CD4-positive, alpha-beta T cell treated with Interleukin-2 at 100 ng/mL for 4 hours (primary cell): ENCODE measurements at regions not wholly inside any gene's neighbourhood (a gene's known extent, or its start where the extent isn't known, plus 50 kb on each side); places are given as distances from the start of the nearest gene placed in this dataset.

Experiments used
- DNase-seq: peaks from one replicate; pipeline ENCODE4 v3.0.0-alpha.2; 2020; ENCODE audit warnings: low spot score

DNA sequence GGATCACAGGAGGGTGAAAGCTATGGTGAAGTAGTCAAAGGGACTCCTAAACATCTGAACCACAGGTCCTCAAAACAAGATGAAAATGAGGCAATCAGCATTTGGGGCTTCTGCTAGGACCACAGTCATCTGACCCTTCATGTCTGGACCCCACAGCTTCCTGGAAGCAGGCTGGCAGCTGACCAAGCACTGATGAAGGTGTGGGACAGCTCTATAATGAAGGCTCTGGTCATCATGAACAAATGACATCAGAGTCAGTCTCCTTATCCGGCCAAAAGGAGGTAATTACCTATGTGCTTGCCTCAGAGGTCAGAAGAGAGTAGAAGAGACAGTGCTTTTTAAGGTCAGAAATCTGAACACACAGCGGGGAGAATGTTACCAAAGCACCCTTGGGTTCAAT lies 101.2 kb upstream of the GNAO1 start:
- DNase-seq, result no peak

- no peak for DNase-seq
These were observed 103.7 kb upstream of the GNAO1 start for GRCh38 chr16:56087626-56088025.

- no peak for DNase-seq
These were observed 109.9 kb upstream of the GNAO1 start for GRCh38 chr16:56081371-56081770.

DNA sequence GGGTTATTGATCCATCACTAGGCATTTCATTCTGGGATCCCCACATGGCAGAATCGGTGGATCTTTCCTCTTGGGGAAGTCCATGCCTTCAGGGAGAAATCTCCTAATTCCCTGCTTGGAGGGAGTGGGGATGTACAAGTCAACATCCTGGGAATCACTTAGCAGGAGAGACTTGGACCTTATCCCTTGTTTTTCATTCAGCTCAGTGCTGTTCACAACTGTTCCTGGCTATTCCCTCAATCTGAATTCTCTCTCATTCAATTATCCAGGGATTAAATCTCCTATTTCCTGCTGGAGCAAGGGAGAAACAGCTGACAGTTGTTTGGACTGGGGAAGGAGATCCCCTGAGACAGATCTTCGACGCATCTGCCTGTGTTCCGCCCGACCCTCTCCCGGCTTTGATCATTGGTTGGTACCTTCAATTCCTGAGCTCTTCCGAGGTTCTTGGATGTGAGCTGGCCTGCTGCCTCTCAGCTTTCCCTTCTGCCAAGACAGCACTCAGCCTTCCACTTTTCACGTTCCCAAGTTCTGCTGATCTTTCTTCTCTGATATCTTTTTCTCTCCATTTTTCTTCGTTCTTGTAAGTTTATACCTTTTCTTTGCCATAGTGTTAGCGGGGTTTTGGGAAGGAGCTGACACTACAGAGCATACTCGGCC lies 115.4 kb upstream of the GNAO1 start:
- no peak for DNase-seq

- no peak for DNase-seq
These were observed 117.8 kb upstream of the GNAO1 start for GRCh38 chr16:56073508-56073907.

- no peak for DNase-seq
These were observed 119.2 kb upstream of the GNAO1 start for GRCh38 chr16:56072096-56072495.

DNA sequence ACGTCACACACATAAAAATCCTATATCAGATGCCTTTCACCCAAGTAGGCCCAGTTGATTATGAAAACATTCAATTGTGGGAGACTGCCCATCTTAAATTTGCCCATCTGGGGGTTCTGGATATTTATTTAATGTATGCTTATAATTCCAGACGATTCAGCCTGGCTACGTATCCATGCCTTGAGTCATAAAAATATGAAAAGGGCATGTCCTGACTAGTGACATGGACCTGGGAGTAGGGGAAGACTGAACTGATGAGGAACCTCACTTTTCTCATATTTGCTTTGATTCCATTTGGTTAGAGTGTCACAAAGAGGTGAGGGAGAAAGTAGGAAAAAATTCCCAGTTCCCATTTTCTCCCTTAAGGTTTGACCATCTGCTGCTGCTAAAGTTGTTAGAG lies 122.5 kb upstream of the GNAO1 start:
- no peak for DNase-seq

GRCh38 chr16:56068314-56068713 lies 123.0 kb upstream of the GNAO1 start:
- no peak for DNase-seq

DNA sequence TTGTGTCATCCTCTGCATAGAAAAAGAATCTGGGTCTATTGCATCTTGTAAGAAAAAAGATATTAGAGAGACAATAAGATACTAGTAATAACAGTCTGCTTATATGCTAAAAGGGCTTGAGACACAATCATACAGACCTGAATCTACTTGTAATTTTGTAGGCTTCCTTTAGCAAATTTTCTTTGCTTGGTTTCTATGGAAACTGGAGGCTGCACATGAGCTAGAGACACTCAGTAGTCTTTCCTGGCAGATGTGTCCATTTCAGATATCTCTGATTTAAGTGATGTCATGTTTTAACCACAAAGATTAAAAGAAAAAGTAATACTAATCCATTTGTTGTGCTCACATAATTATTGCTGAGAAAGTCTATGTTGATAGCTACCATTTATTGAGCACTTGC lies 123.9 kb upstream of the GNAO1 start:
- no peak for DNase-seq

DNA sequence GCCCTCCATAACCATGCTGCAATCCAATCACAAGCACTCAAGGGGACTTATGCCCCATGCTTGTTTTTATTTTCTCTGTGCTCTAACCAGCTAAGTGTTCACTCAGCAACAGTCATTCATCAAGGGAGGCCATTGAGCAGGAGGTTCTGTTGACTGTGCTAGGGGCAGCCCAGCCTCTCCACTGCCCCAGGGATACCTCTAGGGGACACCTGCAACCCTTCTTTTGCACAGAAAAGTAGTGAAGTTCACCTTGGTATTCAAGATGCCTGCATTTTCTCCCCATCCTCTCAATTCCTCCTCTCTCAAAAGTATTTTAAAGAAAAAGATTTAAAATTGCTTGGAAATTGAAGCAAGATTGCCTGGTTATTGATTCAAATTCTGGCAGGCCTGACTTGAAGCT lies 124.7 kb upstream of the GNAO1 start:
- DNase-seq, result no peak

DNA sequence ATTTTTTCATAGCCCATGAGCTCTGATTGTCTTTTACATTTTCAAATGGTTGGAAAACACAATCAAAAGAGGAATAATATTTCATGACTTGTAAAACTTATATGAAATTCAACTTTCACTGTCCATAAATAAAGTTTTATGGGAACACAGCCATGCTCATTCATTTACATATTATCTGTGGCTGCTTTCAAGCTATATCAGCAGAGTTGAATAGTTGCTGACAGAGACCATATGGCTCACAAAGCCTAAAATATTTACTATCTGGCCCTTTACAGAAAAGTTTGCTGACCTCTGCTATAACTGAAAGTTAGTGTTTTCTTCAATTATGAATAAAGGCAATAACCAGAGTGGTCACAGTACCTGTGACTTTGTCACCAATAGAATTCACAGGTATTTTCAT lies 128.2 kb upstream of the GNAO1 start:
- no peak for DNase-seq

- DNase-seq, result no peak
These were observed 134.1 kb upstream of the GNAO1 start for GRCh38 chr16:56057151-56057550.

- DNase-seq, result no peak
These were observed 140.4 kb upstream of the GNAO1 start for GRCh38 chr16:56050916-56051315.

- DNase-seq, result no peak
These were observed 142.7 kb upstream of the GNAO1 start for GRCh38 chr16:56048425-56049105.

- no peak for DNase-seq
These were observed 143.7 kb upstream of the GNAO1 start for GRCh38 chr16:56047307-56048234.

DNA sequence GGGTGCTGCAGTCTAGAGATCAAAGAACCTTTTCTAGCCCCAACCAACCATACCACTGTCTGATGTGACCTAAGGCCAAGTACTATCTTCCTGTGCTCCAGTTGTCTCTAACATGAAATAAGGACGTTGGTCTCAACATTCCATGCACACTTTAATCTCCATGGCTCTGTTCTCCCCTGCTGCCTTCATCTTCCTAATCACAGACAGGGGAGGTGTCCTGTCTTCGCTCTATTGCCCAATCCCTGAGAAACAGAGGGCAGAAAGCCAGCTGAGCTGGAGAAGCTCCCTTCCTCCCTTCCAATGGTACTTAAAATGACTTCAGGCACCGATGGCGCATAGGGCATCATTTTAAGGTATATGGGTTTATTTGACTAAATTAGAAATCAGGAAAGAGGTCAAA lies 148.9 kb upstream of the GNAO1 start:
- no peak for DNase-seq

- peak; percentile 32 for DNase-seq
These were observed 149.6 kb upstream of the GNAO1 start for GRCh38 chr16:56041556-56042140.

- DNase-seq, result no peak
These were observed 152.7 kb upstream of the GNAO1 start for GRCh38 chr16:56038564-56039098.

GRCh38 chr16:56032072-56032471 lies 156.9 kb upstream of the CES5A start:
- no peak for DNase-seq

- no peak for DNase-seq
These were observed 153.9 kb upstream of the CES5A start for GRCh38 chr16:56029026-56029425.

DNA sequence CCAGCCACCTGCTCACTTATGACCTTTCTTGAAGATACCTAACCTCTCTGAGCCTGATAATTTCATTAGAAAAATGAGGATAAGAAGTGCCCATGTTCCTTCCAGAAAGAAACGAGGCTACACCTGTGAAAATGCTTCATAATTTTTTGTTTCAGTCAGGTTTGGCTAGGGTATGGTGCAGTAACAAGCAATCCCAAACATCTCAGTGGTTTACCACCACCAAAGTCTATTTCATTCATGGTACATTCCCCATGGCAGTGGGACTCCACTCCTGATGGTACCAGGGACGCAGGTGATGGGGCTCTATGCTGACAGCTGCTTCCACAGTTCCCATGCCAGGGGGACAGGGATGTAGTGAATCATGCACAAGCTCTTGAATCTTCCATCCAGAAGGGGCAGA lies 147.6 kb upstream of the CES5A start:
- no peak for DNase-seq

DNA sequence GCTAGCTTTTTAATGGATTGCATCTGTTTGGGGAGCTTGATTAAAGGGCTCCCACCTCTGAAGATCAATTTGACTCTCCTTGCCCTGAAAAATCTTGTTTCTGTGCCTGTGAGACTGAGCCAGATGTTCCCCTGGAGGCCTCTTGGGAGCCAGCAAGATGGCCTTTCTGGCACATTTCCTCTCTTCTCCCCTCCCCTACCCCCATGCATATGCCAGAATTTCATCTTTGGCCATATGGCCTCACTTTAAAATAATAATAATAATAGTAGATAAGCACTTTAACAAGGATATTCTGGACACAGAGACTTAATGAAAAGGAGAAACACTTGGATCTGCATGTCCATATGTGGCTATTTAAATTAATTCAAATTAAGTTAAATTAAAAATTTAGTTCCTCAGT lies 144.1 kb upstream of the CES5A start:
- no peak for DNase-seq
